ENCODE measurements at regions not wholly inside any gene's neighbourhood (a gene's known extent, or its start where the extent isn't known, plus 50 kb on each side); places are given as distances from the start of the nearest gene placed in this dataset.
"Not testable (repeated sequence)": the region's sequence is repeated elsewhere in the genome, so short reads cannot be mapped to it uniquely, and the experiment has no call there.

GRCh38 chr2:77839102-77839501 lies 316.9 kb upstream of the LRRTM4 start:
- DNase-seq = no peak

GRCh38 chr2:77862120-77862519 lies 339.9 kb upstream of the LRRTM4 start:
- DNase-seq = no peak

GRCh38 chr2:77864426-77864825 lies 342.2 kb upstream of the LRRTM4 start:
- no peak for DNase-seq

GRCh38 chr2:77866661-77867060 lies 344.5 kb upstream of the LRRTM4 start:
- no peak for DNase-seq

- no peak for DNase-seq
Observed at GRCh38 chr2:77867146-77867545, 345.0 kb upstream of the LRRTM4 start.

GRCh38 chr2:77873506-77873905 lies 351.3 kb upstream of the LRRTM4 start:
- DNase-seq = no peak

GRCh38 chr2:77900211-77900610 lies 378.0 kb upstream of the LRRTM4 start:
- not testable (repeated sequence) for DNase-seq

GRCh38 chr2:77910136-77910535 lies 388.0 kb upstream of the LRRTM4 start:
- DNase-seq = no peak

- DNase-seq = no peak
Observed at GRCh38 chr2:77920838-77921366, 398.7 kb upstream of the LRRTM4 start.

- DNase-seq = no peak
Observed at GRCh38 chr2:77922567-77922966, 400.4 kb upstream of the LRRTM4 start.

GRCh38 chr2:77937366-77937765 lies 415.2 kb upstream of the LRRTM4 start:
- DNase-seq = no peak

- no peak for DNase-seq
Observed at GRCh38 chr2:77938462-77938861, 416.3 kb upstream of the LRRTM4 start.

- no peak for DNase-seq
Observed at GRCh38 chr2:77939370-77939769, 417.2 kb upstream of the LRRTM4 start.

GRCh38 chr2:77939801-77940200 lies 417.6 kb upstream of the LRRTM4 start:
- no peak for DNase-seq

GRCh38 chr2:77954931-77955330 lies 432.8 kb upstream of the LRRTM4 start:
- DNase-seq = no peak

- DNase-seq = no peak
Observed at GRCh38 chr2:77962943-77963342, 440.8 kb upstream of the LRRTM4 start.

- DNase-seq = no peak
Observed at GRCh38 chr2:77977471-77978063, 455.4 kb upstream of the LRRTM4 start.

- DNase-seq = no peak
Observed at GRCh38 chr2:77995161-77995560, 473.0 kb upstream of the LRRTM4 start.

GRCh38 chr2:77999376-77999775 lies 477.2 kb upstream of the LRRTM4 start:
- DNase-seq = no peak

- DNase-seq = no peak
Observed at GRCh38 chr2:78009289-78009688, 487.1 kb upstream of the LRRTM4 start.

- DNase-seq = no peak
Observed at GRCh38 chr2:78011251-78011650, 489.1 kb upstream of the LRRTM4 start.

GRCh38 chr2:78020491-78020890 lies 498.3 kb upstream of the LRRTM4 start:
- no peak for DNase-seq

GRCh38 chr2:78023356-78023755 lies 501.2 kb upstream of the LRRTM4 start:
- DNase-seq = no peak

- DNase-seq = no peak
Observed at GRCh38 chr2:78024996-78025395, 502.8 kb upstream of the LRRTM4 start.

GRCh38 chr2:78029392-78029995 lies 507.3 kb upstream of the LRRTM4 start:
- no peak for DNase-seq
